SKM-1 treated with dmso at 0.1 percent for 144 hours (cell line): ENCODE measurements at regions not wholly inside any gene's neighbourhood (a gene's known extent, or its start where the extent isn't known, plus 50 kb on each side); places are given as distances from the start of the nearest gene placed in this dataset.

Source experiments
- DNase-seq: peaks from one replicate; lab custom pipeline; 2025; ENCODE audit not compliant: unreplicated experiment; lab: John Stamatoyannopoulos, UW

GRCh38 chr13:108006619-108007018 lies 208.7 kb downstream of the LIG4 start:
- DNase-seq: no peak

DNA sequence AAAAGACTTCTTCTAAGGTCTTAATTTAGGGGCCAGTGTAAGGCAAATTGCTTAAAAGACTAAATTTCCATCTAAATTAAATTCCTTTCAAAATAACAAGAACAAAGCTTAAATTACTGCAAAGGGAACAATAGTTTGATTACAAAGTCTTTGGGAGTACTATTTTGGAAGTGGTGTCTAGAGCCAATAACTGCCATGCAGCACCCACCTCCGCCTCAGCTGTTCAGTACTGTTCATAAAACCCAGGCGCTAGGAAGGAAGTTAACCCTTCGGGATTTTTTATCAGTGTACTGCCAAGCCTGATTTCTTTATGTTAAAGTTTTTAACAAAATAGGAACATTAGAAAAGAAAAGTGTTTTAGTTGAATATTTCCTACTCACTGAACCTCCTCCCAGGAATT lies 210.1 kb downstream of the LIG4 start:
- no peak for DNase-seq

GRCh38 chr13:108003626-108004025 lies 211.7 kb downstream of the LIG4 start:
- DNase-seq: no peak

DNA sequence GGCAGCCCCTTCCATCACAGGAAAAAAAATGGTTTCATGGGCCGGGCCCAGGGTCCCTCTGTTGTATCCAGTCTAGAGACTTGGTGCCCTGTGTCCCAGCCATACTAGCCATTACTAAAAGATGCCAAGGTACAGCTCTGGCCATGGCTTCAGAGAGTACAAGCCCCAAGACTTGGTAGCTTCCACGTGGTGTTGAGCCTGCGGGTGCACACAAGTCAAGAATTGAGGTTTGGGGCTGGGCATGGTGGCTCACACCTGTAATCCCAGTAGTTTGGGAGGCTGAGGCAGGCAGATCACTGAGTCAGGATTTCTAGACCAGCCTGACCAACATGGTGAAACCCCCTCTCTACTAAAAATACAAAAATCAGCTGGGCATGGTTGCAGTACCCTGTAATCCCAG lies 214.3 kb downstream of the LIG4 start:
- DNase-seq: no peak

- no peak for DNase-seq
Observed at GRCh38 chr13:107999751-108000150, 215.6 kb downstream of the LIG4 start.

DNA sequence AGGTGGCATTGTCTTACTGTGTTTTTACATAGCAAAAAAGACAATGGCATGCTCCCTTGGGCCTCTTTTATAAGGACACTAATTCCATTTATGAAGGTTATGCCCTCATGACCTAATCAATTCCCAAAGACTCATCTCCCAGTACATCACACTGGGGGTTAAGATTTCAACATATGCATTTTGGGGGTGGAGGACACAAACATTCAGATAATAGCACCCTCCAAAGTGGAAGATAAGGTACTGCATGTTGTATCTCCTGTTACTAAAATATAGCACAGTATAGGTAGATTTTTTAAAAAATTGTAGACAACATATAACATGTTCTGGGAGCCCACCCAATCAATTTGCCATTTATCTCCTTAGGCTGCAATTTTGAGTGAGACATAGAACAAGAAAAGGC lies 221.2 kb downstream of the LIG4 start:
- no peak for DNase-seq

GRCh38 chr13:107993239-107993949 lies 221.9 kb downstream of the LIG4 start:
- no peak for DNase-seq

- DNase-seq: no peak
Observed at GRCh38 chr13:107992542-107992941, 222.8 kb downstream of the LIG4 start.

DNA sequence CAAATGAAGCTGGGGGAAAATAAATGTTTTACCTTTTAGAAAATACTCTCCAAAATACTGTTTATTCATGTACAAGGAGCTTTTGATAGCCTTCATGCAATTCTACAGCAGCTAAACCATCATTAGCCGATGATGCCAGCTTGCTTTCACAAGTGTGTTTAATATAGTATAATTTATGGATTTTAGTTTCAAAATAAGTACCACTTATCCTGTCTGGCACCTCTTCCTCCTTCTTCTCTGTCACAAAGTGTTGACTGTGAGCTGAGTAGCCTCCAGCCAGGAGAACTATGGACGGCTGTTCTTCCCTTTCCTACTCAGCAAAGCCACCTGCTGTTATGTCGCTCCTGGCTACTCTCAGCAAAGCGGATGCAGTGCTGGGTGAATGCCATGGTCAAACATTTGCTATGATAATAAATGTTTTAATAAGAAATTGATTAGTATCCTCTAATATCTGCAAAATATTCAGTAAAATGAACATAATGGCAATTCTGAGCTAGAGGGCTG lies 238.2 kb downstream of the LIG4 start:
- no peak for DNase-seq

GRCh38 chr13:107976628-107977027 lies 238.7 kb downstream of the LIG4 start:
- no peak for DNase-seq

DNA sequence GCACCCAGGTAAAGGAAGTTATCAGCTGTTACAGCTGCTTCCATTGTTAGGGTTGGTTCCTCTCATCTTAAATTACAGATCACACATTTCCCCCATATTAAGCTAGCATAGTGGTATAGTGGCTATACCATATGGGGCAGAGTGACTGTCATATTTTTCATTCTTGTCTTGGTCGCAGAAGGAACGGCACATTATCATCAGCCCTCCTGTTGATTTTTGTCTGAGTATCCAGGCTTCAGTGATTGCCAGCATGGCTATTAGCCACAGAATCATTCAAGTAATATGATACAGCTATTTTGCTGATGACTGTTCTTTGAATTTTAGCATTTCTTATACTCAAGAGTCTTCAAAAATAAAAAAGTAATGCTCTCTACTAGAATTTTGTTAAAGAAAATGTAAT lies 240.9 kb downstream of the LIG4 start:
- DNase-seq: no peak

DNA sequence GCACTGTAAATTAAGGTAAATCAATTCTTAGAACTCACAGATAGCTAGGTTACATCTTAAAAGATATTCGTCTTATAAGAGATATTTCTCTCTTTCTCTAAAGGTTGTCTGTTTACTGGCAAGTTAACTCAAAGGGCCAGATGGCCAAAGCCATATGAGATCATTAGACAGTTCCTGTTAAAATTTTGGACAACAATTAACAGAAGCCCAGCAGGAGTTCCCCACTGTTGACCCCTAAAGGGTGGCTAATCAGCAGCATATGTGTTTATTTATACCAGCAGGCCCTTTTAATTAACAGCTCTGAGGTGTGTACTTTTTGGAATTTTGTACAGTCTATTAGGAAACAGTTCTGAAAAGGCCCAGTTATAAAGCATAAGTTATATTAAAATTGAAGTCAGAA lies 245.8 kb downstream of the LIG4 start:
- DNase-seq: no peak

DNA sequence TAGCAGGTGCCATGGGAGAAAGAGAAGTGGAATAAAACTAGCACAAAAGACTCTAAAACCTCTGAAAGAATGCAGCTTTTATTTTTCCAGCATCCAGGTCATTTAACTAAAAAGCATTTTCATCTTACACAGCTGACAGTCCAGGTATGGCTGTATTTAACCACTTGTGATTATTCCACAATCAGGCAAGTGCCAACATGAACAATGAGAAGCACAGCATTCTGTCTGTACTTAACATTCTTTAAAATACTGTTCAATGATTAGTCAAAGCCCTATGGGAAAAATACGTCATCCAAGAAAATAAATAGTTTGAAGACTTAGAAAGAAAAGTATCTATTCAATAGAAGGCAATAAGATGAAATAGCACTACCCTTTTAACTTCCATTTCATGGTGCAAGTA lies 246.9 kb downstream of the LIG4 start:
- no peak for DNase-seq

GRCh38 chr13:107964395-107964794 lies 250.9 kb downstream of the LIG4 start:
- no peak for DNase-seq

DNA sequence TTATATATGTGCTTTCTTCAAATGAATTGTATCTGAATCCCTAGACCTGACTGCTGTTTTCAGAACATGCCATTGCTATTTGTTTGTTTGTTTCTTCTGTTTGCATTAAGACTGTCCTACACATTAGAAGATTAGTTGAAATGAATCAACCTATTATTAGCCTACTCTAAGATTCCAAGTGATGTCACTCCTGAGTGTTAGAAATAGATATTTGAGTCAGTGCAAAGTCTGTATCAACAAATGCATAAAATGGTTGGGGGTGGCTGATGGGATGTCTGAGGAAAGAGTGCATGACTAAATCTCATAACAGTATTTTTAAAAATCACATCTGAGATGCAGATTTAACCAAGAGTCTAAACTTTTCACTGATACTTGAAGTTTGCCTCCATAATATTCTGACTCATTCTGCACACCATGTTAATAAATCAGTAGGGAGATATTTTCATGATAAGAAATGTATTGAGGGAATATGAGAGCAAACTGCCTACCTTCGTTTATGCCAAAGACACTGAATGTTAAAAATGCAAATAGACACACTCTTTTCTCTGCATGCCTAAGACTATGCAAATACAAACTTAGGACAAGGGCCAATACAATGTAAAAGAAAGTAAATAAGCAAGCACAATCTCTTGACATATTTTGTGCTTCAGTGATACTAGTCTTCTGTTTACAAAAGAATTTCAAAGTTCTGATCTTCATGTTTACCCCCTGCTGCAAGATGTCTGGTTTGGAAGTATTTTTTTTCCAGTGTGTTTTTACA lies 253.3 kb downstream of the LIG4 start:
- no peak for DNase-seq

GRCh38 chr13:107960301-107960700 lies 255.0 kb downstream of the LIG4 start:
- no peak for DNase-seq

DNA sequence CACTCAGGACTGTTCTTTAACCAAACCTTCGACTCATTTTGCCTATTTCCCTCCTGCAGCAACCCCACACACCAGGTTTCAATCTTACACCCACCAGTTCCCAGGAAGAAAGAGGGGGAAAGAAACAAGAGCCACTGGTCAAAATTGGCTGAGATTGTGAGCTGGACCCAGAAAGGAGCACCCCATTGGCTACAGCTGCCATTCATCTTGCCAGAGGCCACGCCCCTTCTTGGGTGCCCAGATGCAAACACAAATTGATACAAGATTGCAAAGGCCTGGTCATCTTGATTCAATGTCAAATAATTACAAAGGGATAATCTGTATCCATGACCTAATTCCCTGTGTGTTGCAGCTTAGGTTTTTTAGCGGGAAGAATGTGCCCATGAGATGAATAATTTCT lies 258.4 kb downstream of the LIG4 start:
- DNase-seq: no peak

DNA sequence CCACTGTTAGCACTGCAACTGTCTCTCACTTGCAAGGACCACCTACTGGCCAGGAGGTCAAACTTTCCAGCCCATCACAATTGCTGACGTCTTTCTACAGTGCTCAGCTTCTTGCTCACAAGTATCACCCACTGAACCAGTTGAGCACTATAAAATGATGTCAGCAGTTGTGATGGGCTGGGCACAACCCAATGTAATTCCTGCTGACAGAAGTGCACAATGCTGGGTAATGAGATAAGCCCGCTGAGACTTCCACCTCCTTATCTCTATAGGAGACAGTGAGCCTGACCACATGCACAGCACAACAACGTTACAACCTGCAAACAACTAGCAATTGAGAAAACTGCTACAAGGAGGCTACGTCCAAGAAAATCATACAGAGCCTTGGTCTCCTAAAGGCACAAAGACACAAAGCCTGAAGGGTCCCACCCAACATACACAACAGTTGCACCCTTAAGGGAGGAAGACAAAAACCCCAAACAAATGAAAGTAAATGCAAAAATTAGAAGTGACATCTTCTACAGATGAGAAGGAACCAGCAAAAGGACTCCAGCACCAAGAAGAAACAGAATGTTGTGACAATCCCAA lies 273.2 kb downstream of the LIG4 start:
- DNase-seq: no peak

DNA sequence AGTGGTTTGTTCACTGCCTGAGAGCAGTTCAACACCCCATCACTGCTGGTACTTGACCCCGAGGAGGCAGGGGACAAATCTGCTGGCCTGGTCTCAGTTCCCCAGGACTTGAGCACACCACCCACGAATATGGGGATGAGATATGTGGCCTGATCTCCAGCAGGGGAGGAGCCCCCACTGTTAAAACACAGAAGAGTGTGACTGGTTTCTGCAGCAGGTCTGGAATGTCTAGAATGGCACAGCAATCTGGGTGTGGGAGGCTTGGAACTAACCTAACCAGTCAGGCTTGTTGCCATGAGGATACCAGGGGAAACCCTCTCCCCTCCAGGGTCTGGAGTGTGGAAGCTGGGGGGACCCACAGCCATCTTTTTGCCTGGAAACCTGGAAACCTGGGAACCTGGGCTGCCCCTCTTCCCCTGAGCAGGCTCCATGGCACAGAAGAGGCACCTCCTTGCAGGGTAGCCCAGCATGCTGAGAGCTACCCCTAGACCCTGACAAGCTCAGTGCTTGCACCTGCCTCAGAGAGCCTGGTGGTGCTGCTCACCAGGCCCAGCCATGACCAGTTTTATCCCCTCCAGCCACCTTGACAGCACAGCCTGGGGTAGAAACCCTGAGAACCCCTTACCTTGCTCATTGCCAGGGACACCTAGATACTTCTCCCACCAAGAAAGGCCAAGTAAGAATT lies 273.8 kb downstream of the LIG4 start:
- DNase-seq: no peak

DNA sequence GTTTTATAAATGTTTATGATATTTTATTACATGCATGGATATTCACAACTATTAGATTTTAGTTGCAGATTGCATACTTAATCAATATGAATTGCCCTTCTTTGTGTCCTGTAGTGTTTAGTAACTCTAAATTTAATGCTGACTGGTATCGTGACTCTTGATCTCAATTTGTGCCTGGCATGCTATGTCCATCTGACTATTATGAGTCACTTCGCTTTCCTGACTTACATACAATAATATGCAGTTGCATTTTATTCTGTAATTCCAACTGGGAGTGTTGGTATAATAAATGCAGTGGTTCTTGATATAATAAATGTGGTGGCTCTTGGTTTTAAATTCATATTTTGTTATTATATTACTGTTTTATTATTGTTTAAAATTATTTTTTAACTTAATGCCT lies 277.5 kb downstream of the LIG4 start:
- DNase-seq: no peak

- no peak for DNase-seq
Observed at GRCh38 chr13:107931056-107931455, 284.3 kb downstream of the LIG4 start.

DNA sequence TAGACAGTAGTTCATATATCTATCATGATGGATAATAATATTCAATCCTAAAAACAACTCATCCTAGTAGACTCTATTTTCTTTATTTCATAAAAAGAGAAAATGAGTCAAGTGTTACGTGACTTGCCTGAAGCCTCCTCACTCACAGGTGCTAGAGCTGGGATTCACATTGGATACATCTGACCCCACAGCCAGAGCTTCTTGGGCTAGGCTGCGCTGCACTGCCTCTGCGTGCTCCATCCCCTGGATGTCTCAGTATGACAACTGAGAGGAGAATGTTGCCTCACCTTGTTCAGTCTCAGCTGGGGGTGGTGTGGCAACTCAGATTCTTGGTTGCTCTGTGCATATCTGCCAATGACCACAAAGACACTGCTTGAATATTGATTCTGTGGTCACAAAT lies 286.6 kb downstream of the LIG4 start:
- DNase-seq: no peak
